RWPE1 (cell line): ENCODE measurements at regions not wholly inside any gene's neighbourhood (a gene's known extent, or its start where the extent isn't known, plus 50 kb on each side); places are given as distances from the start of the nearest gene placed in this dataset.

Experiments used
- CTCF ChIA-PET: fragments of 350-600 bp; sonication (Branson Sonifier 250); formaldehyde crosslinking; extraction: SDS; loops from one replicate; lab custom pipeline; 2021; lab: Yijun Ruan, JAX
- POLR2A ChIA-PET: fragments of 400-600 bp; formaldehyde crosslinking; extraction: SDS; loops from one replicate; lab custom pipeline; 2020; ENCODE audit warnings: antibody characterized with exemption; ENCODE audit not compliant: low non-redundant PET; lab: Yijun Ruan, JAX
- DNase-seq: peaks from one replicate; pipeline ENCODE4 v3.0.0; 2012; ENCODE audit warnings: low spot score
- H3K27ac ChIP-seq: fragments of 450-650 bp; 2 replicates; pipeline ENCODE4 v1.5.1; 2017
- TF ChIP-seq, protein P1 (sequence below): fragments of 450-650 bp; conservative IDR thresholded peaks from 2 replicates; pipeline ENCODE4 v1.5.1; 2017; ENCODE audit warnings: low read depth, mild to moderate bottlenecking

- TF ChIP-seq, protein P1, sequence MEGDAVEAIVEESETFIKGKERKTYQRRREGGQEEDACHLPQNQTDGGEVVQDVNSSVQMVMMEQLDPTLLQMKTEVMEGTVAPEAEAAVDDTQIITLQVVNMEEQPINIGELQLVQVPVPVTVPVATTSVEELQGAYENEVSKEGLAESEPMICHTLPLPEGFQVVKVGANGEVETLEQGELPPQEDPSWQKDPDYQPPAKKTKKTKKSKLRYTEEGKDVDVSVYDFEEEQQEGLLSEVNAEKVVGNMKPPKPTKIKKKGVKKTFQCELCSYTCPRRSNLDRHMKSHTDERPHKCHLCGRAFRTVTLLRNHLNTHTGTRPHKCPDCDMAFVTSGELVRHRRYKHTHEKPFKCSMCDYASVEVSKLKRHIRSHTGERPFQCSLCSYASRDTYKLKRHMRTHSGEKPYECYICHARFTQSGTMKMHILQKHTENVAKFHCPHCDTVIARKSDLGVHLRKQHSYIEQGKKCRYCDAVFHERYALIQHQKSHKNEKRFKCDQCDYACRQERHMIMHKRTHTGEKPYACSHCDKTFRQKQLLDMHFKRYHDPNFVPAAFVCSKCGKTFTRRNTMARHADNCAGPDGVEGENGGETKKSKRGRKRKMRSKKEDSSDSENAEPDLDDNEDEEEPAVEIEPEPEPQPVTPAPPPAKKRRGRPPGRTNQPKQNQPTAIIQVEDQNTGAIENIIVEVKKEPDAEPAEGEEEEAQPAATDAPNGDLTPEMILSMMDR: no peak
- POLR2A ChIA-PET: no interaction called here
- DNase-seq: no peak
- CTCF ChIA-PET: no interaction called here
- no peak overlapping the region for H3K27ac ChIP-seq
These were observed 268.0 kb downstream of the CTTN start for GRCh38 chr11:70666311-70666710.

DNA sequence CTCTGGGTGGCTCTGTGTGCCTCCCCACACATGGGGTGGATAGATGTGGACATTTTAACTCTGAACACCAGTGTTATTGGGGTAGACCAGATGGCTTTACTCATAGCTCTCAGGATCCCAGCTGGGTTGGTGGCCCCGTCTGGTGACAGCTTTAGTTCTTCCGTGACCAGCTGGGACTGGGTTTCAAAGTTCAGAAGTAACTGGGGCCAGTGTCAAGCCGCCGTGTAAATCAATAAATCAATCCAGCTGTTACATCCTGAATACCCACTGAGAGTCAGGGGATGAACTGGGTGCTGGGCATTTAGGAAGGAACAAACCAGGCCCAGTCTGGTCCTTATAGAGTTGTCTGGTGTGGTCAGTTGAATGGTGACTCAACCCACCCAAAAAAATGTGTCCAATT is 269.4 kb downstream of the CTTN start:
- ChIA-PET POLR2A (no interaction called here), CTCF (no interaction called here)
- TF ChIP-seq, protein P1: no peak
- no peak overlapping the region for H3K27ac ChIP-seq
- DNase-seq: no peak

- POLR2A ChIA-PET: no interaction called here
- CTCF ChIA-PET: no interaction called here
- no peak overlapping the region for H3K27ac ChIP-seq
- DNase-seq: peak; percentile 43
- TF ChIP-seq, protein P1: no peak
These were observed 270.2 kb downstream of the CTTN start for GRCh38 chr11:70668204-70669202.

GRCh38 chr11:70669281-70669680 is 271.0 kb downstream of the CTTN start:
- H3K27ac ChIP-seq: no peak overlapping the region
- POLR2A ChIA-PET: no interaction called here
- TF ChIP-seq, protein P1: no peak
- DNase-seq: no peak
- CTCF ChIA-PET: no interaction called here

DNA sequence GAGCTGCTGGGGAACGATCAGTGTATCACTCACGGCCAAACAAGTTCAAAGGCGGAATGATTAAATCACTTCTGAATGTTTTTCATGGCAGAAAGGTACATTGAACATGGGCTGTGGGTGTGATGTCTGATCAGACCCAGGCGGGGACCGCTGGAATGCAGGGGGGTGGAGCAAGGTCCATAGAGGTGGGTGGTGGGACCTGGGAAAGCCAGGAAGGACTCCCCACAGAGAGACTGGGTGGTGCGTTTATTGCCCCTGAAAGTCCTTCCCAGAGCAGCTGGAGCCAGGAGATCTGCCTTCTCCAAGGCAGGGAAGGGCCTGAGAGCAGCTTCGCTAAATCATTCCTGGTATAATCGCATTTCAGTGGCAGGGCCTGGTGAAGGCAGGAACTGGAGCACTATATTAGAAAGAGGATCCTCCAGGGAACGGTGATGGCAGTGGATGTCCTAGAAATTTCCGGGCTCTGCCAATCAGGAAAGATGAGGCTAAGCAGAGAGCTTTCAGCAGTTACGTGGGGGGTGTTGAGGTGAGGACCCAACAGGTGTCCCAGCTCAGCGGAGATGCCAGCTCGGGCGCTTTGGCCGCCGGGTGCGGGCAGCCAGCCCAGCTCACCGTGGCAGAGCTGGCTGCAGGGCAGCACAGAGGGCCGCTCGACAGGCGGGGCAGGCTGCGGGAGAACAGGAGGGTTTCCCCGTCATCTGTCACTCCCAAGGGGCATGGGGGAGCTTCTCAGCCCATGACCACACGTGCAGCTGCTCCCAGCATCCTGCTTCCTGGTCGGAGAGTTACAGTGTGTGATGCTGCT is 271.7 kb downstream of the CTTN start:
- POLR2A ChIA-PET: no interaction called here
- TF ChIP-seq, protein P1: no peak
- DNase-seq: no peak
- H3K27ac ChIP-seq: no peak overlapping the region
- CTCF ChIA-PET: interaction anchor here (0.6 kb wide), 1 partner anchor 1770 kb away, joined by 3 read pairs; no protein-coding TSS in a partner anchor

- no peak overlapping the region for H3K27ac ChIP-seq
- DNase-seq: no peak
- ChIA-PET CTCF (interaction anchor here (0.6 kb wide), 1 partner anchor 1769 kb away, joined by 3 read pairs; no protein-coding TSS in a partner anchor), POLR2A (no interaction called here)
- TF ChIP-seq, protein P1: no peak
These were observed 272.3 kb downstream of the CTTN start for GRCh38 chr11:70670676-70671034.
